ENCODE measurements at regions not wholly inside any gene's neighbourhood (a gene's known extent, or its start where the extent isn't known, plus 50 kb on each side); places are given as distances from the start of the nearest gene placed in this dataset.

DNA sequence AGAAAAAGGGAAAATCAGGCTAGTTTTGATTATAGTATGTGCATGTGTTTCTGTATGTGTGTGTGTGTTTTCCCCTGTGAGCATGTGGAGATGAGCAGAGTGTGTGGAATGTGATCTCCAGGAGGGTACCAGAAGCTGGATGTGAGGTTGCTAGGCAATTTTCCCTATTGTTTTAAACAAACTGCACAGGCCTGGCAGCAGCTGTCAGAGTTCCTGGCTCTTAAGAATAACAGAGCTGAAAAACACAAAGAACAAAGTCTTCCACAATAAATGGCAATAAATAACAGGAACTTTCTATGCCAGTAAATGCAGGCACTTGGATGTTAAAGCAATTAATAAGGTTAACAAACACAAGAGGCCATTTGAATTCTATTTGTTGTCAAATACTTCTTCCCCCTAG lies 344.6 kb upstream of the CTSO start:
- H3K27ac ChIP-seq (ENCODE audit: low read length) = no peak overlapping the region
- no peaks in the 10 kb centered on the region for H3K27me3 ChIP-seq (ENCODE audit: insufficient read depth, low read length, poor library complexity)
- H2AFZ ChIP-seq (ENCODE audit: low read depth, low read length) = no peak overlapping the region
- TF ChIP-seq, protein P1, sequence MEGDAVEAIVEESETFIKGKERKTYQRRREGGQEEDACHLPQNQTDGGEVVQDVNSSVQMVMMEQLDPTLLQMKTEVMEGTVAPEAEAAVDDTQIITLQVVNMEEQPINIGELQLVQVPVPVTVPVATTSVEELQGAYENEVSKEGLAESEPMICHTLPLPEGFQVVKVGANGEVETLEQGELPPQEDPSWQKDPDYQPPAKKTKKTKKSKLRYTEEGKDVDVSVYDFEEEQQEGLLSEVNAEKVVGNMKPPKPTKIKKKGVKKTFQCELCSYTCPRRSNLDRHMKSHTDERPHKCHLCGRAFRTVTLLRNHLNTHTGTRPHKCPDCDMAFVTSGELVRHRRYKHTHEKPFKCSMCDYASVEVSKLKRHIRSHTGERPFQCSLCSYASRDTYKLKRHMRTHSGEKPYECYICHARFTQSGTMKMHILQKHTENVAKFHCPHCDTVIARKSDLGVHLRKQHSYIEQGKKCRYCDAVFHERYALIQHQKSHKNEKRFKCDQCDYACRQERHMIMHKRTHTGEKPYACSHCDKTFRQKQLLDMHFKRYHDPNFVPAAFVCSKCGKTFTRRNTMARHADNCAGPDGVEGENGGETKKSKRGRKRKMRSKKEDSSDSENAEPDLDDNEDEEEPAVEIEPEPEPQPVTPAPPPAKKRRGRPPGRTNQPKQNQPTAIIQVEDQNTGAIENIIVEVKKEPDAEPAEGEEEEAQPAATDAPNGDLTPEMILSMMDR (IDR thresholded peaks at IDR 0.05; ENCODE audit: borderline replicate concordance, extremely low read depth, low read length, poor library complexity, severe bottlenecking) = no peak
- no peak for TF ChIP-seq EZH2 (IDR thresholded peaks at IDR 0.05; ENCODE audit: borderline replicate concordance, low read depth, low read length, severe bottlenecking)
- no peaks in the 10 kb centered on the region for H3K4me1 ChIP-seq (ENCODE audit: insufficient read depth, low read length)
- no peaks in the 10 kb centered on the region for H4K20me1 ChIP-seq (ENCODE audit: insufficient read depth, low read length)
- H3K79me2 ChIP-seq (ENCODE audit: insufficient read depth, low read length) = no peaks in the 10 kb centered on the region
- H3K4me3 ChIP-seq (ENCODE audit: low read depth in 1 of 2, low read length in 2 of 2) = no peak overlapping the region
- H3K36me3 ChIP-seq (ENCODE audit: insufficient read depth, low read length) = no peaks in the 10 kb centered on the region
- no peak overlapping the region for H3K4me2 ChIP-seq (ENCODE audit: insufficient read depth, low read length)
- DNase-seq (no peak), ATAC-seq (ENCODE audit: insufficient read depth, low read depth) (no peak)
- no peaks in the 10 kb centered on the region for H3K9me3 ChIP-seq (ENCODE audit: insufficient read depth, low read length, severe bottlenecking)
- no peak overlapping the region for H3K9ac ChIP-seq (ENCODE audit: low read depth, low read length)

DNA sequence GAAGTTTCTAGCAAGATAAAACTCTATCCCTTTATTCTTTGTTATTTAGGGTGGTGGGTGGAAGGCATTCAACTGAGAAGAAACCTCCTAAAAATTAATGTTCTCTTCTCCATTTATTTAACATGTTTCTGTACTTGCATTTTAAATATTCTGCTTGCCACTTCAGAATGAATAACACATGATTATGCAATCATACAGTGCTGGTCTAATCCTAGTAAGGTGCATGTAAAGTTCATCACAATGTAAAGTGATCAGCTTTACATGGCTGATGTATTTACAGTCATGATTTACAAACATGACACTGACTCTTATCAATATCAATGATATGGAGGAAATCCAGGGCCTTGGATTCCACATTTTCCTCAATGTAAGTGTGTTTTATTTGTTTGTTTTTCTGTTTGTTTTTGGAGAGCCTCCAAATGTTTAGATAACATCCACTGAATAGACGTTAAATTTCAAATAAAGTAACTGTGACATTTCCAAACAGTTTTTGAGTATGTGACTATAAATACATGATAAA lies 342.1 kb upstream of the CTSO start:
- ATAC-seq (ENCODE audit: insufficient read depth, low read depth) (no peak), DNase-seq (no peak)
- H4K20me1 ChIP-seq (ENCODE audit: insufficient read depth, low read length) = no peaks in the 10 kb centered on the region
- no peaks in the 10 kb centered on the region for H3K79me2 ChIP-seq (ENCODE audit: insufficient read depth, low read length)
- no peaks in the 10 kb centered on the region for H3K9me3 ChIP-seq (ENCODE audit: insufficient read depth, low read length, severe bottlenecking)
- no peak overlapping the region for H2AFZ ChIP-seq (ENCODE audit: low read depth, low read length)
- H3K4me1 ChIP-seq (ENCODE audit: insufficient read depth, low read length) = no peaks in the 10 kb centered on the region
- no peaks in the 10 kb centered on the region for H3K27me3 ChIP-seq (ENCODE audit: insufficient read depth, low read length, poor library complexity)
- no peak for TF ChIP-seq EZH2 (IDR thresholded peaks at IDR 0.05; ENCODE audit: borderline replicate concordance, low read depth, low read length, severe bottlenecking)
- TF ChIP-seq, protein P1 (IDR thresholded peaks at IDR 0.05; ENCODE audit: borderline replicate concordance, extremely low read depth, low read length, poor library complexity, severe bottlenecking) = no peak
- H3K4me2 ChIP-seq (ENCODE audit: insufficient read depth, low read length) = no peak overlapping the region
- no peaks in the 10 kb centered on the region for H3K36me3 ChIP-seq (ENCODE audit: insufficient read depth, low read length)
- H3K9ac ChIP-seq (ENCODE audit: low read depth, low read length) = no peak overlapping the region
- no peak overlapping the region for H3K27ac ChIP-seq (ENCODE audit: low read length)
- no peak overlapping the region for H3K4me3 ChIP-seq (ENCODE audit: low read depth in 1 of 2, low read length in 2 of 2)

DNA sequence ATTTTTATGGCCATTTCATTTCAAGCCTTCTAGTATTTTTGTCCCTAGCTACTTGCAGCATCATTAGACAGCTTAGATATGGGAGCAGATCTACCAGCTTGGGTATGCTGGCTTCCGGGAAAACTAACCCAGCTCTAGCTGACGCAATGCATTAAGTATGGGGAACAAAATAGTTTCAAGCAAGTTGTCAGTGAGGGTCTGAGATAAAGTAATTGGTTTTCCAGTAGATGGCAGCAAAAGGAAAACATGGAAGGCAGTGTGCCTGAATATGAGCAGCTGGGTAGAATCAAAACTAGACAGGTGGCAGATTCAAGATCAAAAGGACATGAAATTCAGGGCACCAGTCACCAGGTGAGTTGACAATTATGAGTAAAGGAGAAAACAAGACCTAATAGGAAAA lies 340.9 kb upstream of the CTSO start:
- H3K79me2 ChIP-seq (ENCODE audit: insufficient read depth, low read length) = no peaks in the 10 kb centered on the region
- no peak overlapping the region for H3K4me2 ChIP-seq (ENCODE audit: insufficient read depth, low read length)
- no peaks in the 10 kb centered on the region for H3K27me3 ChIP-seq (ENCODE audit: insufficient read depth, low read length, poor library complexity)
- no peak for DNase-seq
- no peak overlapping the region for H3K4me3 ChIP-seq (ENCODE audit: low read depth in 1 of 2, low read length in 2 of 2)
- TF ChIP-seq, protein P1 (IDR thresholded peaks at IDR 0.05; ENCODE audit: borderline replicate concordance, extremely low read depth, low read length, poor library complexity, severe bottlenecking) = peak; percentile 34
- no peak for TF ChIP-seq EZH2 (IDR thresholded peaks at IDR 0.05; ENCODE audit: borderline replicate concordance, low read depth, low read length, severe bottlenecking)
- H3K36me3 ChIP-seq (ENCODE audit: insufficient read depth, low read length) = no peaks in the 10 kb centered on the region
- no peak overlapping the region for H3K27ac ChIP-seq (ENCODE audit: low read length)
- H2AFZ ChIP-seq (ENCODE audit: low read depth, low read length) = no peak overlapping the region
- ATAC-seq (ENCODE audit: insufficient read depth, low read depth) = peak; percentile 29; the same call in 1 of the 3 replicates
- H3K4me1 ChIP-seq (ENCODE audit: insufficient read depth, low read length) = no peaks in the 10 kb centered on the region
- no peak overlapping the region for H3K9ac ChIP-seq (ENCODE audit: low read depth, low read length)
- no peaks in the 10 kb centered on the region for H4K20me1 ChIP-seq (ENCODE audit: insufficient read depth, low read length)
- H3K9me3 ChIP-seq (ENCODE audit: insufficient read depth, low read length, severe bottlenecking) = no peaks in the 10 kb centered on the region
